Right lobe of liver (tissue), 4 donors: ENCODE measurements at regions not wholly inside any gene's neighbourhood (a gene's known extent, or its start where the extent isn't known, plus 50 kb on each side); places are given as distances from the start of the nearest gene placed in this dataset.

ENCODE experiments used
- CTCF ChIP-seq, 4 donors: fragments of 200-600 bp in 3 of 4; fragments of 450-650 bp in 1 of 4; IDR thresholded peaks; one replicate each; pipeline versions ENCODE4 v1.5.1 to v1.8.0; 2016 to 2022; ENCODE audit warnings: antibody characterized with exemption in 4 of 4, mild to moderate bottlenecking in 2 of 4
- POLR2A ChIP-seq: fragments of 450-650 bp; IDR thresholded peaks from one replicate; pipeline ENCODE4 v1.6.1; 2017; ENCODE audit warnings: antibody characterized with exemption, mild to moderate bottlenecking
- donor health status: DM: no; HTN: no; CAD: no.
- donor health status: DM: no; HTN: no; CAD: no.
- donor health status: DM: no; HTN: yes; CAD: no.

GRCh38 chr10:45515630-45516029, 141.6 kb downstream of the ALOX5 start:
- TF ChIP-seq CTCF (IDR thresholded peaks at IDR 0.05) (no peak), POLR2A (no peak)
